Liver (tissue), 8 donors: ENCODE measurements at regions not wholly inside any gene's neighbourhood (a gene's known extent, or its start where the extent isn't known, plus 50 kb on each side); places are given as distances from the start of the nearest gene placed in this dataset.

ENCODE experiments used
- DNase-seq: peaks from one replicate; pipeline ENCODE4 v3.0.0-alpha.2; 2017; ENCODE audit warnings: low spot score
- H3K27ac ChIP-seq, 2 donors: one replicate each; pipeline ENCODE4 v1.7.0; 2013; ENCODE audit warnings: inconsistent platforms in 2 of 2, low read length in 2 of 2, control low read depth in 1 of 2, low read depth in 1 of 2, mild to moderate bottlenecking in 1 of 2
- H3K27me3 ChIP-seq, 4 donors: one replicate each; pipeline versions ENCODE4 v1.6.1 to v1.7.0; 2013; ENCODE audit warnings: low read length in 3 of 4, inconsistent platforms in 1 of 4, mild to moderate bottlenecking in 1 of 4, moderate library complexity in 1 of 4; ENCODE audit not compliant: control insufficient read depth in 4 of 4, insufficient read depth in 4 of 4
- H3K36me3 ChIP-seq, 4 donors: one replicate each; pipeline versions ENCODE4 v1.6.1 to v1.7.0; 2013; ENCODE audit warnings: low read length in 3 of 4, mild to moderate bottlenecking in 3 of 4, low read depth in 1 of 4, moderate library complexity in 1 of 4; ENCODE audit not compliant: control insufficient read depth in 4 of 4, insufficient read depth in 3 of 4
- H3K4me1 ChIP-seq, 4 donors: one replicate each; pipeline versions ENCODE4 v1.6.1 to v1.7.0; 2013; ENCODE audit warnings: low read length in 3 of 4, mild to moderate bottlenecking in 3 of 4, moderate library complexity in 1 of 4; ENCODE audit not compliant: control insufficient read depth in 4 of 4, insufficient read depth in 4 of 4
- H3K4me3 ChIP-seq, 3 donors: one replicate each; pipeline versions ENCODE4 v1.6.1 to v1.7.0; 2013; ENCODE audit warnings: low read length in 3 of 3, control low read depth in 1 of 3, low read depth in 1 of 3, mild to moderate bottlenecking in 1 of 3
- H3K9ac ChIP-seq, 2 donors: one replicate each; pipeline ENCODE4 v1.7.0; 2013; ENCODE audit warnings: low read length in 2 of 2, mild to moderate bottlenecking in 2 of 2, moderate library complexity in 2 of 2, control low read depth in 1 of 2, low read depth in 1 of 2
- H3K9me3 ChIP-seq, 4 donors: one replicate each; pipeline versions ENCODE4 v1.6.1 to v1.7.0; 2013; ENCODE audit warnings: low read length in 3 of 4; ENCODE audit not compliant: control insufficient read depth in 4 of 4
- ATF3 ChIP-seq: IDR thresholded peaks from 2 replicates; pipeline ENCODE4 v1.6.1; 2016; ENCODE audit warnings: antibody characterized with exemption
- CTCF ChIP-seq: fragments of 150-350 bp; IDR thresholded peaks from 2 replicates; pipeline ENCODE4 v1.5.1; 2017; ENCODE audit warnings: improper control_type of control experiment, low read depth, low read length; ENCODE audit not compliant: missing input control
- EGR1 ChIP-seq, 2 donors: IDR thresholded peaks; 2 replicates each; pipeline ENCODE4 v1.6.1; 2016 to 2018; ENCODE audit warnings: antibody characterized with exemption in 2 of 2, low read depth in 2 of 2
- FOXA1 ChIP-seq: IDR thresholded peaks from 2 replicates; pipeline ENCODE4 v1.6.1; 2016; ENCODE audit warnings: antibody characterized with exemption
- FOXA2 ChIP-seq: IDR thresholded peaks from 2 replicates; pipeline ENCODE4 v1.6.1; 2016; ENCODE audit warnings: antibody characterized with exemption
- GABPA ChIP-seq, 2 donors: IDR thresholded peaks in 1 of 2; conservative IDR thresholded peaks in 1 of 2; 2 replicates each; pipeline ENCODE4 v1.6.1; 2016; ENCODE audit warnings: antibody characterized with exemption in 2 of 2, mild to moderate bottlenecking in 1 of 2, moderate library complexity in 1 of 2
- HNF4A ChIP-seq, 2 donors: conservative IDR thresholded peaks; 2 replicates each; pipeline ENCODE4 v1.6.1; 2016; ENCODE audit warnings: antibody characterized with exemption in 2 of 2, mild to moderate bottlenecking in 2 of 2
- JUND ChIP-seq, 2 donors: IDR thresholded peaks; 2 replicates each; pipeline ENCODE4 v1.6.1; 2016; ENCODE audit warnings: antibody characterized with exemption in 2 of 2
- MAX ChIP-seq: IDR thresholded peaks from 2 replicates; pipeline ENCODE4 v1.6.1; 2016; ENCODE audit warnings: antibody characterized with exemption
- NR2F2 ChIP-seq: IDR thresholded peaks from 2 replicates; pipeline ENCODE4 v1.6.1; 2016; ENCODE audit warnings: antibody characterized with exemption
- RAD21 ChIP-seq, 2 donors: IDR thresholded peaks; 2 replicates each; pipeline ENCODE4 v1.6.1; 2016; ENCODE audit warnings: antibody characterized with exemption in 2 of 2, mild to moderate bottlenecking in 2 of 2
- REST ChIP-seq: IDR thresholded peaks from 2 replicates; pipeline ENCODE4 v1.6.1; 2016; ENCODE audit warnings: antibody characterized with exemption, mild to moderate bottlenecking
- RXRA ChIP-seq, 2 donors: IDR thresholded peaks; 2 replicates each; pipeline ENCODE4 v1.6.1; 2017 to 2018; ENCODE audit warnings: antibody characterized with exemption in 2 of 2, mild to moderate bottlenecking in 1 of 2
- SP1 ChIP-seq: IDR thresholded peaks from 2 replicates; pipeline ENCODE4 v1.6.1; 2018; ENCODE audit warnings: antibody characterized with exemption, mild to moderate bottlenecking
- TAF1 ChIP-seq: conservative IDR thresholded peaks from 2 replicates; pipeline ENCODE4 v1.6.1; 2016; ENCODE audit warnings: antibody characterized with exemption, mild to moderate bottlenecking
- YY1 ChIP-seq: IDR thresholded peaks from 2 replicates; pipeline ENCODE4 v1.6.1; 2016; ENCODE audit warnings: antibody characterized with exemption, mild to moderate bottlenecking
- ZBTB33 ChIP-seq: IDR thresholded peaks from 2 replicates; pipeline ENCODE4 v1.6.1; 2016; ENCODE audit warnings: antibody characterized with exemption
- WGBS: extraction: QIAGEN DNeasy Blood & Tissue Kit; methylation state at CpG from one replicate; pipeline ENCODE4 v1.1.7; 2013; 5-methylcytosine and 5-hydroxymethylcytosine counted together
- donor health status: healthy.
- donor health status: healthy.
- donor health status: healthy.
- donor health status: healthy.
- donor health status: healthy.

- Histone ChIP-seq H3K9ac (no peak overlapping the region), H3K36me3 (no peaks in the 10 kb centered on the region), H3K27ac (no peak overlapping the region), H3K4me3 (no peak overlapping the region), H3K9me3 (no peaks in the 10 kb centered on the region), H3K4me1 (no peaks in the 10 kb centered on the region), H3K27me3 (no peaks in the 10 kb centered on the region)
- 98% methylated on average over 2 of the region's 2 CpGs for WGBS
- no peak for DNase-seq
- TF ChIP-seq RAD21 (IDR thresholded peaks at IDR 0.05) (no peak), MAX (no peak), YY1 (no peak), GABPA (IDR thresholded peaks at IDR 0.05 in 1 of 2, conservative IDR thresholded peaks at IDR 0.05 in 1 of 2) (no peak)
Measured at GRCh38 chr10:33547976-33548375, 213.5 kb upstream of the NRP1 start.

GRCh38 chr10:33546031-33546430 lies 211.6 kb upstream of the NRP1 start:
- Histone ChIP-seq H3K36me3 (no peaks in the 10 kb centered on the region), H3K9me3 (peaks cover 0 to 3% (median 0%) of the 10 kb centered on the region in 4 donors), H3K4me3 (no peak overlapping the region), H3K9ac (no peak overlapping the region), H3K27ac (no peak overlapping the region), H3K4me1 (no peaks in the 10 kb centered on the region), H3K27me3 (no peaks in the 10 kb centered on the region)
- 97% methylated on average over 1 of the region's 1 CpG for WGBS
- TF ChIP-seq SP1 (no peak), CTCF (no peak), ZBTB33 (no peak), TAF1 (no peak), FOXA2 (no peak), HNF4A (conservative IDR thresholded peaks at IDR 0.05) (no peak), NR2F2 (no peak), RXRA (IDR thresholded peaks at IDR 0.05) (no peak), GABPA (IDR thresholded peaks at IDR 0.05 in 1 of 2, conservative IDR thresholded peaks at IDR 0.05 in 1 of 2) (no peak), EGR1 (IDR thresholded peaks at IDR 0.05; ENCODE audit: low read depth in 2 of 2) (no peak), YY1 (no peak), JUND (IDR thresholded peaks at IDR 0.05) (no peak), REST (no peak), RAD21 (IDR thresholded peaks at IDR 0.05) (no peak), FOXA1 (no peak), ATF3 (no peak)
- no peak for DNase-seq
